ENCODE measurements at regions not wholly inside any gene's neighbourhood (a gene's known extent, or its start where the extent isn't known, plus 50 kb on each side); places are given as distances from the start of the nearest gene placed in this dataset.

DNA sequence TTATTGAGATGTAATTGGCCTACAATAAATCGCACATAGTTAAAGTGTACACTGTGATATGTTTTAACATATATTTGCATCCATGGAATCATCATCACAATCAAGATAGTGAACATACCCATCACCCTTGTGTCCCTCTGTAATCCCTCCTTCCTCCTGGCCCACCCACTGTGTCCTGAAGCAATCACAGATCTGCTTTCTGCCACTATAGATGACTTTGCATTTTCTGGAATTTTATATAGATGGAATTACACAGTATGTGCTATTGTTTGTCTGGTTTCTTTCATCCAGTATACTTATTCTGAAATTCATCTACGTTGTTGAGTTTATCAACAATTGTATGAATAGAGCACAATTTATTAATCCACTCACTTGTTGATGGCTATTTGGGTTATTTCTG is 181.3 kb downstream of the SNX10 start:
- no peaks in the 10 kb centered on the region for H3K4me1 ChIP-seq
- intact Hi-C loops (cut with DNase I), result no loop called here
- no peak for DNase-seq (ENCODE audit: low spot score in 2 of 2)
- no peaks in the 10 kb centered on the region for H3K9me3 ChIP-seq
- TF ChIP-seq, protein P1, sequence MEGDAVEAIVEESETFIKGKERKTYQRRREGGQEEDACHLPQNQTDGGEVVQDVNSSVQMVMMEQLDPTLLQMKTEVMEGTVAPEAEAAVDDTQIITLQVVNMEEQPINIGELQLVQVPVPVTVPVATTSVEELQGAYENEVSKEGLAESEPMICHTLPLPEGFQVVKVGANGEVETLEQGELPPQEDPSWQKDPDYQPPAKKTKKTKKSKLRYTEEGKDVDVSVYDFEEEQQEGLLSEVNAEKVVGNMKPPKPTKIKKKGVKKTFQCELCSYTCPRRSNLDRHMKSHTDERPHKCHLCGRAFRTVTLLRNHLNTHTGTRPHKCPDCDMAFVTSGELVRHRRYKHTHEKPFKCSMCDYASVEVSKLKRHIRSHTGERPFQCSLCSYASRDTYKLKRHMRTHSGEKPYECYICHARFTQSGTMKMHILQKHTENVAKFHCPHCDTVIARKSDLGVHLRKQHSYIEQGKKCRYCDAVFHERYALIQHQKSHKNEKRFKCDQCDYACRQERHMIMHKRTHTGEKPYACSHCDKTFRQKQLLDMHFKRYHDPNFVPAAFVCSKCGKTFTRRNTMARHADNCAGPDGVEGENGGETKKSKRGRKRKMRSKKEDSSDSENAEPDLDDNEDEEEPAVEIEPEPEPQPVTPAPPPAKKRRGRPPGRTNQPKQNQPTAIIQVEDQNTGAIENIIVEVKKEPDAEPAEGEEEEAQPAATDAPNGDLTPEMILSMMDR (IDR thresholded peaks at IDR 0.05), result no peak
- H3K36me3 ChIP-seq, result no peaks in the 10 kb centered on the region
- H3K27ac ChIP-seq, result no peak overlapping the region
- no peaks in the 10 kb centered on the region for H3K27me3 ChIP-seq
- H3K4me3 ChIP-seq, result no peak overlapping the region

- DNase-seq (ENCODE audit: low spot score in 2 of 2), result no peak
- no peaks in the 10 kb centered on the region for H3K36me3 ChIP-seq
- H3K4me1 ChIP-seq, result no peaks in the 10 kb centered on the region
- intact Hi-C loops (cut with DNase I), result no loop called here
- TF ChIP-seq, protein P1 (IDR thresholded peaks at IDR 0.05), result no peak
- no peak overlapping the region for H3K27ac ChIP-seq
- no peaks in the 10 kb centered on the region for H3K9me3 ChIP-seq
- H3K27me3 ChIP-seq, result no peaks in the 10 kb centered on the region
- no peak overlapping the region for H3K4me3 ChIP-seq
Observed at GRCh38 chr7:26476271-26476670, 184.6 kb downstream of the SNX10 start.

GRCh38 chr7:26477381-26477990 is 185.8 kb downstream of the SNX10 start:
- Histone ChIP-seq H3K4me1 (no peaks in the 10 kb centered on the region), H3K4me3 (no peak overlapping the region), H3K36me3 (no peaks in the 10 kb centered on the region), H3K27ac (no peak overlapping the region), H3K27me3 (no peaks in the 10 kb centered on the region), H3K9me3 (no peaks in the 10 kb centered on the region)
- intact Hi-C loops (cut with DNase I), result no loop called here
- no peak for DNase-seq (ENCODE audit: low spot score in 2 of 2)
- TF ChIP-seq, protein P1 (IDR thresholded peaks at IDR 0.05), result no peak

GRCh38 chr7:26478550-26478949 is 186.9 kb downstream of the SNX10 start:
- intact Hi-C loops (cut with DNase I), result no loop called here
- Histone ChIP-seq H3K27me3 (no peaks in the 10 kb centered on the region), H3K27ac (no peak overlapping the region), H3K4me3 (no peak overlapping the region), H3K36me3 (no peaks in the 10 kb centered on the region), H3K4me1 (no peaks in the 10 kb centered on the region), H3K9me3 (no peaks in the 10 kb centered on the region)
- TF ChIP-seq, protein P1 (IDR thresholded peaks at IDR 0.05), result no peak
- DNase-seq (ENCODE audit: low spot score in 2 of 2), result no peak

GRCh38 chr7:26479581-26479980 is 187.9 kb downstream of the SNX10 start:
- DNase-seq (ENCODE audit: low spot score in 2 of 2), result no peak
- Histone ChIP-seq H3K9me3 (no peaks in the 10 kb centered on the region), H3K4me1 (no peaks in the 10 kb centered on the region), H3K27ac (no peak overlapping the region), H3K36me3 (no peaks in the 10 kb centered on the region), H3K27me3 (no peaks in the 10 kb centered on the region), H3K4me3 (no peak overlapping the region)
- intact Hi-C loops (cut with DNase I), result no loop called here
- TF ChIP-seq, protein P1 (IDR thresholded peaks at IDR 0.05), result no peak

DNA sequence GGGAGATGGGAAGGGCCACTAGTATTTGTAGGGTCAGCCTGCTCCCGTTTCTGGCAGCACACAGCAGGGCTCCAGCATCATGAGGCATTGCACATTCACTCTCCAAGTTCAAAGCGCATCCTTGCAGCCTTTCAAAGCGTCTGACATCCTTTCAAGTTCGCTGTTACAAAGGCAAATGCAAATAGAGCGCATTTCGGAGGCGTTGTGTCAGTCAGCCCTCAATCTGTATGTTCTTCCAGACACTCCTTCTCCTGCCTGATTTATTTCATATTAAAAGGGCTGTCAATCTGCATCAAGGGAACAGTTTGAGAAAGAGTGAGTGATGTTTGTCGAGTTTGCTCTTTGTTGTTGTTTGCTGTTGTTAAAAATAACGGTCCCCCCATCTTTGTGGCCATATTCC is 188.5 kb downstream of the SNX10 start:
- no peaks in the 10 kb centered on the region for H3K4me1 ChIP-seq
- H3K27me3 ChIP-seq, result no peaks in the 10 kb centered on the region
- no peaks in the 10 kb centered on the region for H3K9me3 ChIP-seq
- no peak overlapping the region for H3K4me3 ChIP-seq
- no peaks in the 10 kb centered on the region for H3K36me3 ChIP-seq
- intact Hi-C loops (cut with DNase I), result no loop called here
- H3K27ac ChIP-seq, result no peak overlapping the region
- DNase-seq (ENCODE audit: low spot score in 2 of 2), result no peak
- TF ChIP-seq, protein P1 (IDR thresholded peaks at IDR 0.05), result no peak
